ENCODE measurements at regions not wholly inside any gene's neighbourhood (a gene's known extent, or its start where the extent isn't known, plus 50 kb on each side); places are given as distances from the start of the nearest gene placed in this dataset.

DNA sequence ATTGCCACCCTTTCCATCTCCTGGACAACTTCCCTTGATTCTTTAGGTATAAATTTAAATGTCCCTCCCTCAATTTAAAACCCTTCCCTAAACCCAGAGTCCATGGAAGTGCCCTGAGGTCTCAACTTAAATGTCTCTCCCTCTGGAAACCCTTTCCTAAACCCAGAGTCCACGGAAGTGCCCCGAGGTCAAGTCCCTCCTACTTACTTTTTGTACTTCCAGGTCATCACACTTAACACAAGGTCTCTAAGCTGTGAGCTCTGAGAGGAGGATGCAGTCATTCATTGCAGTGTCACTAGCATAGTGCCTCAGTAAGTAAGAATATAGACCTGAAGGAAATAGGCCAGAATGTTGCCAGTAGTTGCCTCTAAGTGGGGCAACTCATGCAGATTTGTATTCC is 78.2 kb upstream of the BNC1 start:
- no peak for TF ChIP-seq EZH2 (IDR thresholded peaks at IDR 0.05; ENCODE audit: low read length)
- TF ChIP-seq CTCF (optimal IDR thresholded peaks at IDR 0.05 in 1 of 3, IDR thresholded peaks at IDR 0.05 in 1 of 3, conservative IDR thresholded peaks at IDR 0.05 in 1 of 3; ENCODE audit: extremely low read depth in 1 of 3, insufficient read depth in 2 of 3, low read length in 3 of 3), result no peak

All from keratinocyte (primary cell).